ENCODE measurements at regions not wholly inside any gene's neighbourhood (a gene's known extent, or its start where the extent isn't known, plus 50 kb on each side); places are given as distances from the start of the nearest gene placed in this dataset.

DNA sequence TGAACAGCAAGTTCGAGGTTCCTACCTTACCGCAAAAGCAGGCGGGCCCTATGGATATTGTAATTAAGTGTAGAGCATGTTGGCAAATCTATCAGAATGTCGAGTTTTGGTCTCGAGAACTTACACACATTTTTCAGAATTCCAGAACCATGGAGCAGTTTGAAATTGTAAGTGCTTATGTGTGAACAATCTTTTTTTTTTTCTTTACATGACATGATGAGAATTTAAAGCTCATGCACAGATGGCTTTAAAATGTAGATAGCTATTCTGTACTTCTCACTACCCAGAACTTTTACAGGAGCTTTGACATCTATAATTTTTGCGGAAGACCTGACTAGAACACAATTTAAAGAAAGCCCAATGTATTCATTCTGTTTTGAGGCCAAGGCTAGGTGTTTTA, 117.8 kb upstream of the RSPO3 start:
- TF ChIP-seq POLR2A (IDR thresholded peaks at IDR 0.05) (no peak), EP300 (IDR thresholded peaks at IDR 0.05) (no peak)
- TF ChIP-seq, protein P1, sequence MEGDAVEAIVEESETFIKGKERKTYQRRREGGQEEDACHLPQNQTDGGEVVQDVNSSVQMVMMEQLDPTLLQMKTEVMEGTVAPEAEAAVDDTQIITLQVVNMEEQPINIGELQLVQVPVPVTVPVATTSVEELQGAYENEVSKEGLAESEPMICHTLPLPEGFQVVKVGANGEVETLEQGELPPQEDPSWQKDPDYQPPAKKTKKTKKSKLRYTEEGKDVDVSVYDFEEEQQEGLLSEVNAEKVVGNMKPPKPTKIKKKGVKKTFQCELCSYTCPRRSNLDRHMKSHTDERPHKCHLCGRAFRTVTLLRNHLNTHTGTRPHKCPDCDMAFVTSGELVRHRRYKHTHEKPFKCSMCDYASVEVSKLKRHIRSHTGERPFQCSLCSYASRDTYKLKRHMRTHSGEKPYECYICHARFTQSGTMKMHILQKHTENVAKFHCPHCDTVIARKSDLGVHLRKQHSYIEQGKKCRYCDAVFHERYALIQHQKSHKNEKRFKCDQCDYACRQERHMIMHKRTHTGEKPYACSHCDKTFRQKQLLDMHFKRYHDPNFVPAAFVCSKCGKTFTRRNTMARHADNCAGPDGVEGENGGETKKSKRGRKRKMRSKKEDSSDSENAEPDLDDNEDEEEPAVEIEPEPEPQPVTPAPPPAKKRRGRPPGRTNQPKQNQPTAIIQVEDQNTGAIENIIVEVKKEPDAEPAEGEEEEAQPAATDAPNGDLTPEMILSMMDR (IDR thresholded peaks at IDR 0.05), result no peak
- intact Hi-C loops (cut with DNase I), result no loop called here
- H3K36me3 ChIP-seq, result no peaks in the 10 kb centered on the region
- no peak overlapping the region for H3K27ac ChIP-seq
- no peaks in the 10 kb centered on the region for H3K4me1 ChIP-seq (ENCODE audit: insufficient read depth)
- H3K9me3 ChIP-seq, result no peaks in the 10 kb centered on the region
- no peak overlapping the region for H3K4me3 ChIP-seq
- DNase-seq, result no peak
- WGBS, 3 donors, result 89 to 92% (median 89%) methylated on average over 6 of the region's 6 CpGs
- no peaks in the 10 kb centered on the region for H3K27me3 ChIP-seq

DNA sequence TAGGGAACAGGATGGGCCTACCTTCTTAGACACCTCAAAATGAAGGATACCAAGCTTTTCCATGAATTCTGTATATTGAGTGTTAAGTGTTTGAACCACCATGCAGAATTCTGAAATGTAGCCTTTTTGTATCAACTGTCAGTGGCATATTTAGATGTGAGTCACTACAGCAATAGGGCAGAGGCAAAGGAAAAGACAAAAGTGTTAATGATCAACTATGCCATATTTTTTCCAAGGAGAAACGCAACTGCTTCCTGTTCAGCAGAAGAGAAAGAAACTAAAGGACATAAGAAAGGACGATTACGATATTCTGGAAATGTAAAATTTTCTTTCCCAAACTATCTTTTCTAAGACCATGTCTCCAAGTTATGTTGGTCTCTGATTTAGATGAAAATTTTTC, 104.6 kb upstream of the RSPO3 start:
- 87 to 95% (median 92%) methylated on average over 3 of the region's 3 CpGs for WGBS, 3 donors
- Histone ChIP-seq H3K9me3 (no peaks in the 10 kb centered on the region), H3K27me3 (no peaks in the 10 kb centered on the region), H3K4me1 (ENCODE audit: insufficient read depth) (no peaks in the 10 kb centered on the region), H3K4me3 (no peak overlapping the region), H3K36me3 (no peaks in the 10 kb centered on the region), H3K27ac (no peak overlapping the region)
- no peak for TF ChIP-seq POLR2A (IDR thresholded peaks at IDR 0.05)
- TF ChIP-seq, protein P1 (IDR thresholded peaks at IDR 0.05), result no peak
- intact Hi-C loops (cut with DNase I), result no loop called here
- no peak for DNase-seq

DNA sequence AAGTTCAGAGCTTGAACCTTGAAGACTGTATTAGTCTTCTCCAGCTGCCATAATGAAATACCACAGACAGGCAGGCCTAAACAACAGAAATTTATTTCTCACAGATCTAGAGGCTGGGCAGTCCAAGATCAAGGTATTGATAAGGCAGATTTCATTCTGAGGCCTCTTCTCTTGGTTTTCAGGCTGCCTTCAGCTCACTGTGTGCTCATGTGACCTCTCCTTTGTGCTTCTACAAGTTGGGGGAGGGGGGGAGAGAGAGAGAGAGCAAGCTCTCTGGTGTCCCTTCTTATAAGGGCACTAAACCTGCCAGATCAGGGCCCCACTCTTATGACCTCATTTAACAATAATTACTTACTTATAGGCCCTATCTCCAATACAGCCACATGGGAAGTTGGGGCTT, 102.6 kb upstream of the RSPO3 start:
- Histone ChIP-seq H3K4me1 (ENCODE audit: insufficient read depth) (no peaks in the 10 kb centered on the region), H3K4me3 (no peak overlapping the region), H3K27ac (no peak overlapping the region), H3K36me3 (no peaks in the 10 kb centered on the region), H3K9me3 (no peaks in the 10 kb centered on the region), H3K27me3 (no peaks in the 10 kb centered on the region)
- intact Hi-C loops (cut with DNase I), result no loop called here
- no peak for DNase-seq
- TF ChIP-seq POLR2A (IDR thresholded peaks at IDR 0.05) (no peak), EP300 (IDR thresholded peaks at IDR 0.05) (no peak)
- TF ChIP-seq, protein P1 (IDR thresholded peaks at IDR 0.05), result no peak

DNA sequence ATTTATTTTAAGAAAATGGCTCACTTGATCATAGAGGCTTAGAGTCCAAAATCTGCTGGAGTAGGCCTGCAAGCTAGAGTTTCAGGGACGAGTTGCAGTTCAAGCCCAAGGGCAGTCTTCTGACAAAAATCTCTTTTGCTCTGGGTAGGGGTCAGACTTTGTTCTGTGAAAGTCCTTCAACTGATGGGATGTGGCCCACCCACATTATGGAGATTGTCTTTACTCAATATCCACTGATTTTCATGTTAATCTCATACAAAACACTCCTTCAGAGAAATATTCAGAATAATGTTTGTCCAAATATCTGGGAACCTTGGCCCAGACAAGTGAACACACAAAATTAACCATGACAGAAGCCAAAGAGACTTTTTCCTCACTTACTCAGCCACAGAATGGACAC, 98.6 kb upstream of the RSPO3 start:
- Histone ChIP-seq H3K4me1 (ENCODE audit: insufficient read depth) (no peaks in the 10 kb centered on the region), H3K4me3 (no peak overlapping the region), H3K27ac (no peak overlapping the region), H3K27me3 (no peaks in the 10 kb centered on the region), H3K36me3 (no peaks in the 10 kb centered on the region), H3K9me3 (no peaks in the 10 kb centered on the region)
- intact Hi-C loops (cut with DNase I), result no loop called here
- WGBS, 3 donors, result 74 to 80% (median 75%) methylated on average over 1 of the region's 1 CpG
- no peak for DNase-seq
- TF ChIP-seq POLR2A (IDR thresholded peaks at IDR 0.05) (no peak), EP300 (IDR thresholded peaks at IDR 0.05) (no peak)
- TF ChIP-seq, protein P1 (IDR thresholded peaks at IDR 0.05), result no peak

DNA sequence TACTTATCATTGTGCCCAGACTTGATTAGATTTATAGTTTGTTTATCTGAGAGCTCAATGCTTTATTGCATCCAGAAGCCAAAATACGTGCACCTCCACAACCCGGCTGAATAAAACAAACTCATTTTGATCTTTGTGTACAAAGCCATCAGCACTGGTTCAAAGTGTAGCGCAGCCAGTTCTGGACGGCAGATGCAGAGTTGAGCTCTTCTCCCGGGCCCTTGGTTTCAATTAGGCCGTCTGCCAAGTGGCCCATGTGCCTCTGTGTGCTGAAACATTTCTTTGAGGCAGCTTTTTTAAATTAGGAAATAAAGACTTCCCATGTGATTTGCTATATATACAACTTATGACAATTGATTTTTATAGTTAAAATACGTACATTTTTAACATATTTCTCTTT, 96.2 kb upstream of the RSPO3 start:
- Histone ChIP-seq H3K27me3 (no peaks in the 10 kb centered on the region), H3K4me3 (no peak overlapping the region), H3K9me3 (no peaks in the 10 kb centered on the region), H3K36me3 (no peaks in the 10 kb centered on the region), H3K27ac (no peak overlapping the region), H3K4me1 (ENCODE audit: insufficient read depth) (no peaks in the 10 kb centered on the region)
- no peak for DNase-seq
- 23 to 25% (median 24%) methylated on average over 7 of the region's 7 CpGs for WGBS, 3 donors
- TF ChIP-seq EP300 (IDR thresholded peaks at IDR 0.05) (no peak), POLR2A (IDR thresholded peaks at IDR 0.05) (no peak)
- TF ChIP-seq, protein P1 (IDR thresholded peaks at IDR 0.05), result no peak
- intact Hi-C loops (cut with DNase I), result no loop called here
